Tibial nerve (tissue), 4 donors: ENCODE measurements at regions not wholly inside any gene's neighbourhood (a gene's known extent, or its start where the extent isn't known, plus 50 kb on each side); places are given as distances from the start of the nearest gene placed in this dataset.

ENCODE experiments used
- CTCF ChIP-seq, 5 experiments: fragments of 200-600 bp in 3 of 5; fragments of 450-650 bp in 2 of 5; sonication (generic) in 3 of 5; IDR thresholded peaks; one replicate each; pipeline ENCODE4 v1.5.1; 2016 to 2019; ENCODE audit warnings: antibody characterized with exemption in 5 of 5, mild to moderate bottlenecking in 3 of 5, moderate library complexity in 2 of 5
- EP300 ChIP-seq, 2 donors: sonication (generic); formaldehyde crosslinking; IDR thresholded peaks; one replicate each; pipeline ENCODE4 v1.6.1; 2017; ENCODE audit warnings: antibody characterized with exemption in 2 of 2, mild to moderate bottlenecking in 1 of 2
- POLR2A ChIP-seq, 2 donors: fragments of 450-650 bp; IDR thresholded peaks; one replicate each; pipeline ENCODE4 v1.6.1; 2017; ENCODE audit warnings: antibody characterized with exemption in 2 of 2, mild to moderate bottlenecking in 2 of 2, moderate library complexity in 2 of 2

- TF ChIP-seq POLR2A (IDR thresholded peaks at IDR 0.05) = no peak
- no peak for TF ChIP-seq CTCF (IDR thresholded peaks at IDR 0.05)
- no peak for TF ChIP-seq EP300 (IDR thresholded peaks at IDR 0.05)
Measured at GRCh38 chr12:87809916-87810315, 219.3 kb downstream of the C12orf50 start.
